ENCODE measurements at regions not wholly inside any gene's neighbourhood (a gene's known extent, or its start where the extent isn't known, plus 50 kb on each side); places are given as distances from the start of the nearest gene placed in this dataset.

GRCh38 chr18:77944533-77944932 is 694.9 kb downstream of the GALR1 start:
- TF ChIP-seq CTCF (IDR thresholded peaks at IDR 0.05) = no peak
- TF ChIP-seq POLR2A (IDR thresholded peaks at IDR 0.05) = no peak
- no peak for TF ChIP-seq POLR2AphosphoS5 (IDR thresholded peaks at IDR 0.05)

Measured in sigmoid colon (tissue), 4 donors.